HL-60 (cell line): ENCODE measurements at regions not wholly inside any gene's neighbourhood (a gene's known extent, or its start where the extent isn't known, plus 50 kb on each side); places are given as distances from the start of the nearest gene placed in this dataset.

Source experiments
- CTCF ChIP-seq: IDR thresholded peaks from one replicate; pipeline ENCODE4 v1.5.1; 2011; ENCODE audit warnings: low read length, control low read depth, inconsistent platforms; ENCODE audit not compliant: insufficient read depth
- GABPA ChIP-seq: IDR thresholded peaks from 2 replicates; pipeline ENCODE4 v1.6.1; 2012; ENCODE audit warnings: low read depth
- POLR2AphosphoS5 ChIP-seq: IDR thresholded peaks from 2 replicates; pipeline ENCODE4 v1.6.1; 2012; ENCODE audit warnings: low read depth
- REST ChIP-seq: IDR thresholded peaks from 2 replicates; pipeline ENCODE4 v1.6.1; 2012; ENCODE audit warnings: low read depth; ENCODE audit not compliant: insufficient replicate concordance

- TF ChIP-seq CTCF = no peak
- no peak for TF ChIP-seq POLR2AphosphoS5
- TF ChIP-seq REST = no peak
- TF ChIP-seq GABPA = no peak
Observed at GRCh38 chr4:130021706-130022105, 925.8 kb downstream of the C4orf33 start.
